ENCODE measurements at regions not wholly inside any gene's neighbourhood (a gene's known extent, or its start where the extent isn't known, plus 50 kb on each side); places are given as distances from the start of the nearest gene placed in this dataset.

- H3K27me3 Mint-ChIP-seq (ENCODE audit: unreplicated experiment): no peaks in the 10 kb centered on the region
Measured at GRCh38 chr1:183732236-183732880, 72.6 kb upstream of the RGL1 start.

GRCh38 chr1:183730886-183731573 is 73.9 kb upstream of the RGL1 start:
- Mint-ChIP-seq H3K4me3 (ENCODE audit: unreplicated experiment) (no peak overlapping the region), H3K36me3 (ENCODE audit: unreplicated experiment) (no peaks in the 10 kb centered on the region), H3K27me3 (ENCODE audit: unreplicated experiment) (no peaks in the 10 kb centered on the region), H3K4me1 (ENCODE audit: unreplicated experiment) (peaks cover 19% of the 10 kb centered on the region), H3K27ac (ENCODE audit: unreplicated experiment) (no peak overlapping the region), H3K9me3 (ENCODE audit: unreplicated experiment) (no peaks in the 10 kb centered on the region)
- no peak for DNase-seq (ENCODE audit: extremely low spot score, unreplicated experiment)
- TF ChIP-seq CTCF (IDR thresholded peaks at IDR 0.05): no peak

More at GRCh38 chr1:183732236-183732880, 72.6 kb upstream of the RGL1 start:
- no peak for TF ChIP-seq CTCF (IDR thresholded peaks at IDR 0.05)
- no peaks in the 10 kb centered on the region for H3K9me3 Mint-ChIP-seq (ENCODE audit: unreplicated experiment)
- peaks cover 19% of the 10 kb centered on the region for H3K4me1 Mint-ChIP-seq (ENCODE audit: unreplicated experiment)
- no peaks in the 10 kb centered on the region for H3K36me3 Mint-ChIP-seq (ENCODE audit: unreplicated experiment)
- no peak overlapping the region for H3K27ac Mint-ChIP-seq (ENCODE audit: unreplicated experiment)
- DNase-seq (ENCODE audit: extremely low spot score, unreplicated experiment): no peak
- H3K4me3 Mint-ChIP-seq (ENCODE audit: unreplicated experiment): no peak overlapping the region

GRCh38 chr1:183730107-183730724 is 74.7 kb upstream of the RGL1 start:
- no peak for DNase-seq (ENCODE audit: extremely low spot score, unreplicated experiment)
- no peaks in the 10 kb centered on the region for H3K27me3 Mint-ChIP-seq (ENCODE audit: unreplicated experiment)
- no peak overlapping the region for H3K27ac Mint-ChIP-seq (ENCODE audit: unreplicated experiment)
- no peak for TF ChIP-seq CTCF (IDR thresholded peaks at IDR 0.05)
- H3K4me1 Mint-ChIP-seq (ENCODE audit: unreplicated experiment): peaks cover 19% of the 10 kb centered on the region
- no peaks in the 10 kb centered on the region for H3K36me3 Mint-ChIP-seq (ENCODE audit: unreplicated experiment)
- no peaks in the 10 kb centered on the region for H3K9me3 Mint-ChIP-seq (ENCODE audit: unreplicated experiment)
- H3K4me3 Mint-ChIP-seq (ENCODE audit: unreplicated experiment): no peak overlapping the region

GRCh38 chr1:183726825-183727224 is 73.7 kb upstream of the APOBEC4 start:
- Mint-ChIP-seq H3K4me3 (ENCODE audit: unreplicated experiment) (no peak overlapping the region), H3K36me3 (ENCODE audit: unreplicated experiment) (no peaks in the 10 kb centered on the region), H3K4me1 (ENCODE audit: unreplicated experiment) (peaks cover 2% of the 10 kb centered on the region), H3K27me3 (ENCODE audit: unreplicated experiment) (no peaks in the 10 kb centered on the region), H3K27ac (ENCODE audit: unreplicated experiment) (no peak overlapping the region), H3K9me3 (ENCODE audit: unreplicated experiment) (no peaks in the 10 kb centered on the region)
- TF ChIP-seq CTCF (IDR thresholded peaks at IDR 0.05): no peak
- no peak for DNase-seq (ENCODE audit: extremely low spot score, unreplicated experiment)

- Mint-ChIP-seq H3K27me3 (ENCODE audit: unreplicated experiment) (no peaks in the 10 kb centered on the region), H3K4me3 (ENCODE audit: unreplicated experiment) (no peak overlapping the region), H3K9me3 (ENCODE audit: unreplicated experiment) (no peaks in the 10 kb centered on the region), H3K4me1 (ENCODE audit: unreplicated experiment) (no peaks in the 10 kb centered on the region), H3K36me3 (ENCODE audit: unreplicated experiment) (no peaks in the 10 kb centered on the region), H3K27ac (ENCODE audit: unreplicated experiment) (no peak overlapping the region)
- no peak for DNase-seq (ENCODE audit: extremely low spot score, unreplicated experiment)
- no peak for TF ChIP-seq CTCF (IDR thresholded peaks at IDR 0.05)
Measured at GRCh38 chr1:183724350-183725042, 71.4 kb upstream of the APOBEC4 start.

Data from osteocyte (in vitro differentiated cells).